DND-41 (cell line): ENCODE measurements at regions not wholly inside any gene's neighbourhood (a gene's known extent, or its start where the extent isn't known, plus 50 kb on each side); places are given as distances from the start of the nearest gene placed in this dataset.

Source experiments
- EZH2 ChIP-seq: IDR thresholded peaks from 3 replicates; pipeline ENCODE4 v1.6.1; 2012; ENCODE audit warnings: borderline replicate concordance, low read depth, mild to moderate bottlenecking, moderate library complexity, low read length, inconsistent platforms; ENCODE audit not compliant: severe bottlenecking
- TF ChIP-seq, protein P1 (sequence below): IDR thresholded peaks from 2 replicates; pipeline ENCODE4 v1.5.1; 2012; ENCODE audit warnings: borderline replicate concordance, low read length, moderate library complexity, mild to moderate bottlenecking; ENCODE audit not compliant: poor library complexity, severe bottlenecking; ENCODE audit errors: extremely low read depth

GRCh38 chr6:112571488-112572270 is 224.5 kb downstream of the RFPL4B start:
- no peak for TF ChIP-seq EZH2
- TF ChIP-seq, protein P1, sequence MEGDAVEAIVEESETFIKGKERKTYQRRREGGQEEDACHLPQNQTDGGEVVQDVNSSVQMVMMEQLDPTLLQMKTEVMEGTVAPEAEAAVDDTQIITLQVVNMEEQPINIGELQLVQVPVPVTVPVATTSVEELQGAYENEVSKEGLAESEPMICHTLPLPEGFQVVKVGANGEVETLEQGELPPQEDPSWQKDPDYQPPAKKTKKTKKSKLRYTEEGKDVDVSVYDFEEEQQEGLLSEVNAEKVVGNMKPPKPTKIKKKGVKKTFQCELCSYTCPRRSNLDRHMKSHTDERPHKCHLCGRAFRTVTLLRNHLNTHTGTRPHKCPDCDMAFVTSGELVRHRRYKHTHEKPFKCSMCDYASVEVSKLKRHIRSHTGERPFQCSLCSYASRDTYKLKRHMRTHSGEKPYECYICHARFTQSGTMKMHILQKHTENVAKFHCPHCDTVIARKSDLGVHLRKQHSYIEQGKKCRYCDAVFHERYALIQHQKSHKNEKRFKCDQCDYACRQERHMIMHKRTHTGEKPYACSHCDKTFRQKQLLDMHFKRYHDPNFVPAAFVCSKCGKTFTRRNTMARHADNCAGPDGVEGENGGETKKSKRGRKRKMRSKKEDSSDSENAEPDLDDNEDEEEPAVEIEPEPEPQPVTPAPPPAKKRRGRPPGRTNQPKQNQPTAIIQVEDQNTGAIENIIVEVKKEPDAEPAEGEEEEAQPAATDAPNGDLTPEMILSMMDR = no peak
